ENCODE measurements at regions not wholly inside any gene's neighbourhood (a gene's known extent, or its start where the extent isn't known, plus 50 kb on each side); places are given as distances from the start of the nearest gene placed in this dataset.

DNA sequence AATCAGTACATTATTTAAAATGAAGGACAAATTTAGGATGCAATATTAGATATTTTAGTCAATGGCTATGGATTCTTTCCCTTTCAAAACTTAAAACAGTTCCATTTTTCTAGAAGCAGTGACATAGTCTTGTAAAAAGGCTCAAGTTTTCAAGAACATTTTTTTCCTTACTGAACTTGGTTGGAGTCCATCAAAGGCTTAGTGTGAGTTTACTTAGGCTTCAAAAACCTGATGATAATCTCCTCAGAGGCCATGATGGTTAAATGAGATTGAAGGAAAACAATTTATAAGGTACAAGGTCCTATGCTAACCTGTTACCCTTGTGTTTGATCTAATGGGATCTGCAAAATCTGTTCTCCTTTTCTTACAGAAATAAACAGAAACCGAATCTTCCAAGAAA lies 531.8 kb downstream of the UTRN start:
- TF ChIP-seq EZH2 (IDR thresholded peaks at IDR 0.05) (no peak), POLR2AphosphoS5 (IDR thresholded peaks at IDR 0.05; ENCODE audit: borderline replicate concordance, low read depth, low read length) (no peak), FOXP2 (optimal IDR thresholded peaks at IDR 0.05; ENCODE audit: control extremely low read depth, extremely low read length, insufficient read depth) (no peak)

Data from SK-N-MC (cell line).